Transverse colon (tissue), 4 donors: ENCODE measurements at regions not wholly inside any gene's neighbourhood (a gene's known extent, or its start where the extent isn't known, plus 50 kb on each side); places are given as distances from the start of the nearest gene placed in this dataset.

Source experiments
- DNase-seq: peaks from one replicate; pipeline ENCODE4 v3.0.0-alpha.2; 2019
- H3K27ac ChIP-seq, 4 donors: fragments of 200-600 bp; sonication (generic); 2 replicates each; pipeline ENCODE4 v1.5.1; 2016 to 2018; ENCODE audit warnings: inconsistent platforms in 4 of 4
- H3K27me3 ChIP-seq: fragments of 200-600 bp; sonication (generic); 2 replicates; pipeline ENCODE4 v1.5.1; 2017; ENCODE audit warnings: inconsistent platforms
- H3K36me3 ChIP-seq, 4 donors: fragments of 200-600 bp; sonication (generic); 2 replicates each; pipeline ENCODE4 v1.5.1; 2017 to 2019; ENCODE audit warnings: inconsistent platforms in 4 of 4
- H3K4me1 ChIP-seq, 4 donors: fragments of 200-600 bp; sonication (generic); 2 replicates each; pipeline ENCODE4 v1.5.1; 2017 to 2020; ENCODE audit warnings: inconsistent platforms in 4 of 4
- H3K4me3 ChIP-seq, 4 donors: fragments of 200-600 bp; sonication (generic); 1 replicate in 1 of 4; 2 replicates in 3 of 4; pipeline versions ENCODE4 v1.5.1 to v1.6.1; 2017 to 2019; ENCODE audit warnings: inconsistent platforms in 4 of 4
- H3K9me3 ChIP-seq, 2 donors: fragments of 200-600 bp; sonication (generic); 2 replicates each; pipeline ENCODE4 v1.5.1; 2017 to 2019; ENCODE audit warnings: inconsistent platforms in 2 of 2
- CTCF ChIP-seq, 5 experiments: fragments of 200-600 bp in 3 of 5; fragments of 450-650 bp in 2 of 5; sonication (generic) in 3 of 5; IDR thresholded peaks; 1 replicate in 2 of 5; 2 replicates in 3 of 5; pipeline ENCODE4 v1.5.1; 2016 to 2017; ENCODE audit warnings: antibody characterized with exemption in 5 of 5, inconsistent platforms in 3 of 5, mild to moderate bottlenecking in 2 of 5, moderate library complexity in 1 of 5
- EP300 ChIP-seq: sonication (generic); formaldehyde crosslinking; IDR thresholded peaks from one replicate; pipeline ENCODE4 v1.6.1; 2017; ENCODE audit warnings: antibody characterized with exemption, low read depth
- POLR2A ChIP-seq: fragments of 450-650 bp; IDR thresholded peaks from one replicate; pipeline ENCODE4 v1.6.1; 2016; ENCODE audit warnings: antibody characterized with exemption, mild to moderate bottlenecking, moderate library complexity
- POLR2AphosphoS5 ChIP-seq, 3 donors: sonication (generic); formaldehyde crosslinking; IDR thresholded peaks; one replicate each; pipeline ENCODE4 v1.6.1; 2016; ENCODE audit warnings: antibody characterized with exemption in 3 of 3
- WGBS, 2 donors: methylation state at CpG; one replicate each; pipeline ENCODE4 v1.1.5; 2018; ENCODE audit warnings: low coverage in 1 of 2; 5-methylcytosine and 5-hydroxymethylcytosine counted together
- in situ Hi-C, 4 donors: fragments of 200-750 bp; cut with MboI; loops; one replicate each; pipeline versions ENCODE4 v1.15.0 to v1.15.1; 2017; ENCODE audit warnings: low sequenced_read_pairs in 3 of 4, low pct_ligation_motif_present in 1 of 4, low pct_unique_long_range_greater_than_20kb in 1 of 4
- intact Hi-C: fragments of 100-400 bp; cut with DNase I; formaldehyde crosslinking; loops from one replicate; pipeline ENCODE4 v1.15.1; 2023; ENCODE audit warnings: low total_unique reads

DNA sequence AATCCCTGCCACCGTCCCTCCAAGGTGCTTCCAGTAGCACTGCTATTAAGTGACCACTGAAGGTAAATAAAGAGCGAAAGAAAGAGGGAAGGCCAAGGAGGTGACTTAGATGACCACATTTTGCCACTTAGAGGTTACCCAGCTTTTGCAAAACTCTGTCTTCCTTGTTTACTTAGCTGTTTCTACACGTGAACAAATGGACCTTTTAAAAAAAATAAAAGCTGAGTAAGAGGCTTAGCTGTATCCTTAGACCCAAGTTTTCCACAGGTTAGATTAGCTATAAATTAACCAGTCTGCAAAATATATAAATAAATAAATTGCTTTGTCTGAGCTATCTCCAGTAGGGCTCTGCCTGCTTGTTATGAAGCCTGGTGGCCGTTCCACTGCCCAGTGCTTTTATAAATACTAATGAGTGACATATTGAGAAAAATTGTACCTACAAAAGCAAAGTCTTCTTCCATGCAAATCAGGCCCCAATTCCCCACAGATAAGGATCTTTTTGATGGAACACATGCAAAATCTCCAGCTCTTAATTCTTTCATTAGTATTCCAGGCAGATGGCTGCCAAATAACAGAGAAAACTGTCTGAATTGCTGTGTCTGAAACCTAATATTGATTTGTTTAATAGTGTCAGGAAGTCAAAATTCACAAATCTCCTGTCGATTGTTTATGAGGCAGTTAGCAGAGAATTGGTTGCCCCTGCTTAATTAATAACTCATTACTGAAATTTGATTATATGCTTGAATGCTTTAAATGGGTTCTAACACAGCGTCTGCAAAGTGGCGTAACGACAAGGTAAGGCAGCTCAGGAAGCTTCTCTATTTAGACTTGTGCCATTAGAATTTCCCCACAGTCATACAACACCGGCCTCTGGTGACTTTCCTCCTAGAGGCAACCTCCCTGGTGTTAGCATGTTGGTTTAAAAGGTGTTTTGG, 176.7 kb downstream of the EMX2 start:
- no peaks in the 10 kb centered on the region for H3K9me3 ChIP-seq
- no peaks in the 10 kb centered on the region for H3K36me3 ChIP-seq
- WGBS, 2 donors = 42 to 47% methylated on average over 8 to 9 of the region's 9 CpGs
- intact Hi-C loops = no loop called here
- TF ChIP-seq EP300 (no peak), POLR2AphosphoS5 (IDR thresholded peaks at IDR 0.05) (no peak), POLR2A (no peak), CTCF (IDR thresholded peaks at IDR 0.05) (no peak)
- H3K4me3 ChIP-seq = no peak overlapping the region
- no peak for DNase-seq
- in situ Hi-C loops = no loop called here
- H3K27me3 ChIP-seq = peaks cover 11% of the 10 kb centered on the region
- H3K4me1 ChIP-seq = no peaks in the 10 kb centered on the region
- H3K27ac ChIP-seq = no peak overlapping the region

DNA sequence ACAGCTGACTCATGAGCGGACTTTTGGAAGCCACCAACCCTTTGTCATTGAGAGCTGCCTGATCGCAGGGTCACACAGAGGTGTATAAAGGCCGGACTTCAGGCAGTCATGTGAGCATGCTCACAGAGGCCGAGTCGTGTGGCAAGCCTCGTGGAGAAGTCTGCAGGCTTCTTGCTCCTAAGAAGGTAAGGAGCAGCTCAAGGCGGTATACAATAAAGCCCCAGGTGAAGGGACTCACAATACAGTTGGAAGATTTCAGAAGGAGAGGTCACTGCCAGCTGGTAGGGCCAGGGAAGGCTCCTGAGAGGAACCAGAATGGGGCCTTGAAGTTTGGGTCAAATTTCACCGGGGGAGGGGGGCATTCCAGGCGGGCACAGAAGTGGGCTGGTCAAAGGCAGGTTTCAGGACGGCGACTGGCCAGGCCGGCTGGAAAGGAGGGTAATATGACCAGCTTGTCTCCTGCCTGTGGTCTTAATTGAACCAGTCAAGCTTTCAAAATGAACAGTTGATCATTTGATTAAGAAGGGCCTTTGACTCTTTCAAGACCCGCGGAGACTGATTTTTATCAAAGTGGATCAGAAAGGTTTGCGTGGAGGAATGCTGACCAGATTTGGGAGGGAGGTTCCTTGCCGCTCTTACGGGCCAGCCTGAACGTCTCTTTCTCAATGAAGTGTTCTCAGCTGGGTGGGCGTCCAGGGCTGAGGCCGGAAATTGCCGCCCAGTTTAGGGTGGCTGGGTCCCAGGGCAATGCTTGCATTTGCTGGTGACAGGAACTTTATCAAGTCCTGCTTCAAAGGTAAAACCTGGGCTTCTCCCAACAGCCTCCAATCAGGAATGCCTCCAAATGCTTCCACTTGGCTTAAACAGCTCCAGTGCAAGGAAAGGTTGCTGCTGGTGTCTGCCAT, 178.6 kb downstream of the EMX2 start:
- Histone ChIP-seq H3K9me3 (no peaks in the 10 kb centered on the region), H3K4me1 (no peaks in the 10 kb centered on the region), H3K27me3 (peaks cover 11% of the 10 kb centered on the region), H3K36me3 (no peaks in the 10 kb centered on the region), H3K4me3 (no peak overlapping the region), H3K27ac (no peak overlapping the region)
- DNase-seq = no peak
- in situ Hi-C loops = no loop called here
- WGBS, 2 donors = 47 to 66% methylated on average over 17 to 21 of the region's 21 CpGs
- no peak for TF ChIP-seq POLR2A
- TF ChIP-seq CTCF (IDR thresholded peaks at IDR 0.05) = no peak
- no peak for TF ChIP-seq EP300
- no peak for TF ChIP-seq POLR2AphosphoS5 (IDR thresholded peaks at IDR 0.05)
- intact Hi-C loops = no loop called here

DNA sequence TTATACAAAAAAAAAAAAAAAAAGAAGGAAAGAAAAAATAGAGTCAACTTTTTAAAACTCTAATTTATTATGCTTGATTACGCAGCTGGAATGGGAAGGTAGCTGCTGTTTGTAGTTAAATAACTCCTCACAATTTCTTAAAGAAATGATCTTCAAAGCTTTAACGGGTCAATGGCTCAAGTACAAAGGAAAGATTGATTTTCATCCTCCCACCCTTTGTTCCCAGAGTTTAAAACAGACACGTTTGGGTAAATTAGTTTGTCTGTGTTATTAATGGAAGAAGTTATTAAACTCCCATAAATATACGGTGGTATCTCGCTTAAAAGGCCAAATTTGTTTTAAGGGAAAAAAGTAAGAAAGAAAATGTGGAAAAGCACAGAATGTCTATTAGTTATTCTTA, 179.3 kb downstream of the EMX2 start:
- Histone ChIP-seq H3K36me3 (no peaks in the 10 kb centered on the region), H3K27me3 (peaks cover 11% of the 10 kb centered on the region), H3K4me3 (no peak overlapping the region), H3K27ac (no peak overlapping the region), H3K4me1 (no peaks in the 10 kb centered on the region), H3K9me3 (no peaks in the 10 kb centered on the region)
- TF ChIP-seq CTCF (IDR thresholded peaks at IDR 0.05) (no peak), POLR2A (no peak), EP300 (no peak), POLR2AphosphoS5 (IDR thresholded peaks at IDR 0.05) (no peak)
- intact Hi-C loops = no loop called here
- 65 to 67% methylated on average over 5 of the region's 5 CpGs for WGBS, 2 donors
- DNase-seq = no peak
- in situ Hi-C loops = no loop called here

GRCh38 chr10:117723343-117723742, 180.8 kb downstream of the EMX2 start:
- no peak for TF ChIP-seq EP300
- no peak for TF ChIP-seq POLR2A
- no peak for TF ChIP-seq CTCF (IDR thresholded peaks at IDR 0.05)
- no peak for TF ChIP-seq POLR2AphosphoS5 (IDR thresholded peaks at IDR 0.05)
- in situ Hi-C loops (no loop called here), intact Hi-C loops (no loop called here)
- Histone ChIP-seq H3K4me1 (no peaks in the 10 kb centered on the region), H3K4me3 (no peak overlapping the region), H3K36me3 (no peaks in the 10 kb centered on the region), H3K27ac (no peak overlapping the region), H3K9me3 (no peaks in the 10 kb centered on the region), H3K27me3 (peaks cover 8% of the 10 kb centered on the region)
- no peak for DNase-seq
- 66 to 71% methylated on average over 4 of the region's 4 CpGs for WGBS, 2 donors
